GM21717 (cell line): ENCODE measurements at regions not wholly inside any gene's neighbourhood (a gene's known extent, or its start where the extent isn't known, plus 50 kb on each side); places are given as distances from the start of the nearest gene placed in this dataset.
"Not testable (repeated sequence)": the region's sequence is repeated elsewhere in the genome, so short reads cannot be mapped to it uniquely, and the experiment has no call there.

ENCODE experiments used
- ATAC-seq: cut with Tn5 transposase; IDR thresholded peaks from one replicate; pipeline ENCODE4 v1.9.1; 2021; ENCODE audit warnings: mild to moderate bottlenecking, moderate library complexity; ENCODE audit not compliant: unreplicated experiment

GRCh38 chr13:86409466-86410241 lies 610.4 kb upstream of the SLITRK6 start:
- no peak for ATAC-seq

- no peak for ATAC-seq
Observed at GRCh38 chr13:86425170-86425815, 626.1 kb upstream of the SLITRK6 start.

GRCh38 chr13:86426437-86426836 lies 627.2 kb upstream of the SLITRK6 start:
- no peak for ATAC-seq

- ATAC-seq: no peak
Observed at GRCh38 chr13:86429756-86430155, 630.5 kb upstream of the SLITRK6 start.

- ATAC-seq: no peak
Observed at GRCh38 chr13:86438034-86438433, 638.8 kb upstream of the SLITRK6 start.

GRCh38 chr13:86445206-86445605 lies 646.0 kb upstream of the SLITRK6 start:
- no peak for ATAC-seq

GRCh38 chr13:86445672-86446071 lies 646.5 kb upstream of the SLITRK6 start:
- ATAC-seq: no peak

- no peak for ATAC-seq
Observed at GRCh38 chr13:86446311-86446710, 647.1 kb upstream of the SLITRK6 start.

GRCh38 chr13:86447479-86447878 lies 648.3 kb upstream of the SLITRK6 start:
- ATAC-seq: no peak

- ATAC-seq: no peak
Observed at GRCh38 chr13:86462011-86462410, 662.8 kb upstream of the SLITRK6 start.

GRCh38 chr13:86464193-86464592 lies 665.0 kb upstream of the SLITRK6 start:
- no peak for ATAC-seq

- no peak for ATAC-seq
Observed at GRCh38 chr13:86474971-86475370, 675.8 kb upstream of the SLITRK6 start.

- ATAC-seq: no peak
Observed at GRCh38 chr13:86476656-86477055, 677.4 kb upstream of the SLITRK6 start.

GRCh38 chr13:86486582-86486981 lies 687.4 kb upstream of the SLITRK6 start:
- ATAC-seq: no peak

GRCh38 chr13:86491121-86491520 lies 691.9 kb upstream of the SLITRK6 start:
- ATAC-seq: no peak

- not testable (repeated sequence) for ATAC-seq
Observed at GRCh38 chr13:86501931-86502330, 702.7 kb upstream of the SLITRK6 start.

- ATAC-seq: no peak
Observed at GRCh38 chr13:86510792-86511191, 711.6 kb upstream of the SLITRK6 start.

- ATAC-seq: no peak
Observed at GRCh38 chr13:86541461-86541860, 742.2 kb upstream of the SLITRK6 start.

GRCh38 chr13:86554066-86554465 lies 754.8 kb upstream of the SLITRK6 start:
- ATAC-seq: no peak

GRCh38 chr13:86559901-86560300 lies 760.7 kb upstream of the SLITRK6 start:
- ATAC-seq: no peak

- ATAC-seq: no peak
Observed at GRCh38 chr13:86562866-86563265, 763.6 kb upstream of the SLITRK6 start.

GRCh38 chr13:86563308-86563707 lies 764.1 kb upstream of the SLITRK6 start:
- ATAC-seq: no peak
